ENCODE measurements at regions not wholly inside any gene's neighbourhood (a gene's known extent, or its start where the extent isn't known, plus 50 kb on each side); places are given as distances from the start of the nearest gene placed in this dataset.

DNA sequence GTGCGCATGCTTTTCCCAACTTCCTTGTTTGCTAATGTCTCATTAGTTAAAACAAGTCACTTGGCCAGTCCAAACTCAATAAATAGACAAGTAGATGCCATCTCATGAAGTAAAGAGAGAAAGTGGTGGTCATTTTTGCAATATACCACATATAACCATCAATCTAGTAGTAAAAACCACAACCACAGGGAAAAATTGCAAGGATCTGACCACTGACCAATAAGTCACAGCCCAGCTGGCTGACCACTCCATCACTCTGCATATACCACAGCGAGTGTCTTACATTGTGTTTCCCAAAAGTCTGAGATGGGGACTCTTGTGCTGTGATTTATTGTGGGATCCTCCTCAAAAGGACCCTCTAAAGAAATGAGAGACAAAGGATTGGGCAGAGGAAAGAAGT is 76.0 kb downstream of the FH start:
- TF ChIP-seq, protein P1, sequence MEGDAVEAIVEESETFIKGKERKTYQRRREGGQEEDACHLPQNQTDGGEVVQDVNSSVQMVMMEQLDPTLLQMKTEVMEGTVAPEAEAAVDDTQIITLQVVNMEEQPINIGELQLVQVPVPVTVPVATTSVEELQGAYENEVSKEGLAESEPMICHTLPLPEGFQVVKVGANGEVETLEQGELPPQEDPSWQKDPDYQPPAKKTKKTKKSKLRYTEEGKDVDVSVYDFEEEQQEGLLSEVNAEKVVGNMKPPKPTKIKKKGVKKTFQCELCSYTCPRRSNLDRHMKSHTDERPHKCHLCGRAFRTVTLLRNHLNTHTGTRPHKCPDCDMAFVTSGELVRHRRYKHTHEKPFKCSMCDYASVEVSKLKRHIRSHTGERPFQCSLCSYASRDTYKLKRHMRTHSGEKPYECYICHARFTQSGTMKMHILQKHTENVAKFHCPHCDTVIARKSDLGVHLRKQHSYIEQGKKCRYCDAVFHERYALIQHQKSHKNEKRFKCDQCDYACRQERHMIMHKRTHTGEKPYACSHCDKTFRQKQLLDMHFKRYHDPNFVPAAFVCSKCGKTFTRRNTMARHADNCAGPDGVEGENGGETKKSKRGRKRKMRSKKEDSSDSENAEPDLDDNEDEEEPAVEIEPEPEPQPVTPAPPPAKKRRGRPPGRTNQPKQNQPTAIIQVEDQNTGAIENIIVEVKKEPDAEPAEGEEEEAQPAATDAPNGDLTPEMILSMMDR (conservative IDR thresholded peaks at IDR 0.05; ENCODE audit: low read depth, low read length), result no peak
- TF ChIP-seq EZH2phosphoT487 (IDR thresholded peaks at IDR 0.05; ENCODE audit: borderline replicate concordance, low read length) (no peak), EZH2 (IDR thresholded peaks at IDR 0.05; ENCODE audit: low read length, unreplicated experiment) (no peak)

All from PC-3 (cell line).